ENCODE measurements at regions not wholly inside any gene's neighbourhood (a gene's known extent, or its start where the extent isn't known, plus 50 kb on each side); places are given as distances from the start of the nearest gene placed in this dataset.

GRCh38 chr4:123455360-123455759, 58.8 kb downstream of the SPRY1 start:
- no peak for DNase-seq (ENCODE audit: low spot score)

DNA sequence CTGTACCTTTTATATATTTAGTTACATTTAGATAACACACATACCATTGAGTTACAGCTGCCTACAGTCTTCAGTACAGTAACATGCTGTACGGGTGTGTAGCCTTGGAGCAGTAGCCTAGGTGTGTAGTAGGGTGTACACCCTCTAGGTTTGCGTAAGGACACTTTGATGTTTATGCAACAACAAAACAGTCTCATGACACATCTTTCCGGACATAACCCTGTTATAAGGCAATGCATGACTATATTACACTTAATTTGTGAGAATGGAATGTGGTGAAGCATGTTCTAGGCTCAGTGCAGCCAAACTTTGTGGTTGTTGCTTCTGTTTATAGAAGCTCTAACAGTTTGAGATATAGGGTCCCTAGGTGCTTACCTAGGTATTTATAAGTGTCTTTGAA, 65.4 kb downstream of the SPRY1 start:
- DNase-seq (ENCODE audit: low spot score), result no peak

- no peak for DNase-seq (ENCODE audit: low spot score)
These were observed 67.3 kb downstream of the SPRY1 start for GRCh38 chr4:123463869-123464268.

DNA sequence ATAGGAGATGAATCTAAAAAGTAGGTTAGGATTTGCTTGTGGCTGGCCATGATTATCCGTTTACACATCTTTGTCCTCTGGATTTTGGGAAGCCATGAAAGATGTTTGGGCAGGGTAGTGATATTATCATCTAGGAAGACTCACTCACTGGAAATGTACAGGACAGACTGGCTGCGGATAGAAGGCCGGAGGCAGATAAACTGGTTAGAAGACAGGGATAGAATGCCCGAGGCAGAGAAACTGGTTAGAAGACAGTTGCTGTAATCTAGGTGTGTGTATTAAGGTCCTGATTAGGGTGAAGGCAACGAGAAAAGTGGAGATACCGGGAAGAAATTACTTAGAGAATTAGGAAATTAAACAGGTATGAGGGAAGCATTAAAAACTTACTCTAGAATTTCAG, 68.8 kb downstream of the SPRY1 start:
- no peak for DNase-seq (ENCODE audit: low spot score)

- no peak for DNase-seq (ENCODE audit: low spot score)
These were observed 69.6 kb downstream of the SPRY1 start for GRCh38 chr4:123466080-123466785.

GRCh38 chr4:123468479-123469031, 72.0 kb downstream of the SPRY1 start:
- DNase-seq (ENCODE audit: low spot score), result no peak

- DNase-seq (ENCODE audit: low spot score), result no peak
These were observed 72.7 kb downstream of the SPRY1 start for GRCh38 chr4:123469245-123469644.

- DNase-seq (ENCODE audit: low spot score), result no peak
These were observed 73.1 kb downstream of the SPRY1 start for GRCh38 chr4:123469696-123470095.

- no peak for DNase-seq (ENCODE audit: low spot score)
These were observed 74.0 kb downstream of the SPRY1 start for GRCh38 chr4:123470640-123471039.

- no peak for DNase-seq (ENCODE audit: low spot score)
These were observed 75.2 kb downstream of the SPRY1 start for GRCh38 chr4:123471655-123472369.

DNA sequence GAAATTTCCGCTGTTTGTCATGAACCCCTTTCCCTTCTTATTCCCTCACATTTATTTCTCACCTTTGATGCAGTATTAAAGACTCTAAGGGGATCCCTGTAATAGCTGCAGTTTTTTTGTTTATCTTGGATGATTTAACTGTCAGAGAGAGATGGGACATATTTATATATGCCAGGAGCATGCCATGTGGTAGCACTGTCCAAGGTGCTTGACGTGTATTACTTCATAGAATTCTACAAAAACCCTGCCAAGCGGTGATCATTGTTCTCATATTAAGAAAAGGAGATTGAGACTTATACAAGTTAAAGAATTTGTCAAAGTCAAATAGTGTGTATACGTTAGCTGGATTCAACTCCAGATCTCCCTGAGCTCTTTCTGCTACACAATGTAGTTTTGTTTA, 78.2 kb downstream of the SPRY1 start:
- no peak for DNase-seq (ENCODE audit: low spot score)

DNA sequence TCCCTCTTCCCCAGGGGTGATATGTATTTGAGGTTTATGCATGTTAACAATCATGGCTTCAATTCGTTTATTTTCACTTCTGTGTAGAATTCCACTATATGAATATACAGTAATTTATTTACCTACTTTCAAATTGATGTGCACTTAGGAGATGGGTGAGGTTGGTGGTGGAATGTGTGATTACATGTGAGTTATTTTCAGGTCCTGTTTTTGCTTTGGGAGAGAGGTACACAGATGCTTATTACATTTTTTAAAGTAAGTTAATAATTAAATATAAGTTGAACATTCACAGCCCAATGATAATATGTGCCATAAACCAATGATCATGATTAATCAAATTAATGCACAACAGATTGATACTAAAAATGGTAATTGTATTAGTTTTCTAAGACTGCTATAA, 79.5 kb downstream of the SPRY1 start:
- no peak for DNase-seq (ENCODE audit: low spot score)

GRCh38 chr4:123477711-123478209, 81.2 kb downstream of the SPRY1 start:
- no peak for DNase-seq (ENCODE audit: low spot score)

GRCh38 chr4:123478859-123479345, 82.3 kb downstream of the SPRY1 start:
- DNase-seq (ENCODE audit: low spot score), result no peak

GRCh38 chr4:123479944-123480343, 83.3 kb downstream of the SPRY1 start:
- DNase-seq (ENCODE audit: low spot score), result no peak

DNA sequence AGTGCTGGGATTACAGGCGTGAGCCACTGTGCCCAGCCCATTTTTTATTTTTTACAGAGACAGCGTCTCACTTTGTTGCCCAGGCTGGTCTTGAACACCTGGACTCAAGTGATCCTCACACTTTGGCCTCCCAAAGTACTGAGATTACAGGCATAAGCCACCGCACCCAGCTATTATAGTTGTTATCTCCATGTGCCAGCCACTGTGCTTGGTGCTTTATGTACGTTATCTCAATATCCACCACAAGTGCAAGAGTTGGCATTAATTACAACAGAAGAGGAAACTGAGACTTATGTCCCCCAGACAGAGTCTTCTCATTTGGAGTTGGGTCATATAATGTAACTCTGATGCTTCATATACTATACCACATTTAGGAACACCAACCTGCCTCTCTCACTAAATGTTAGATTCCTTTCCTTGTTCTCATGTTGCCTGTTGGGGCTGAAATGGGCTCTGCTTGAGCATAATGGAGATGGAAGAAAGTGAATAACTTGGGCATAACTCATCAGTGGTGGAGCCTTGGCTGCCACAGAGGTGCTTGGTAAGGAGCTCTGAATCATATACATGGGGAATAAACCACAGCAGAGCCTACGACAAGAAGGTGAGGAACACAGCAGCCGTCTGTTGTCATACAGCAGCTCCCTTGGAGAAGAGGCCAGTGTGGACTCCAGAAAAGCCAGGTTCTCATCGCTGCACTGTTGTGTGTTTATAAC, 84.3 kb downstream of the SPRY1 start:
- no peak for DNase-seq (ENCODE audit: low spot score)

DNA sequence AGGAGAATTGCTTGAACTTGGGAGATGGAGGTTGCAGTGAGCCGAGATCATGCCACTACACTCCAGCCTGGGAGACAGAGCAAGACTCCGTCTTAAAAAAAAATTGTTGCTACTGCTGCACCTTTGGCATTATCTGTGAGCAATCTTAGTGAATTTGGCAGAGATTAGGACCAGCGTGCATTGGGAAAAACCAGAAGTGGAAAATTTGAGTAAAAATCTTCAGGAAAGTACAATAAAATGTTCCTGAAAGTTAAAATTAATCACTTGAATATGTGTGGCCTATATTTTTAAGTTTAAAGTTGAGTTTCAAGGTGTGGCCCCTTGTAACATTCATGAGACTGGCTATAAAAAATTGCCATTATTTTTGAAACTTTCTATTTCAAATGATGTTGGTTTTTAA, 85.1 kb downstream of the SPRY1 start:
- no peak for DNase-seq (ENCODE audit: low spot score)

DNA sequence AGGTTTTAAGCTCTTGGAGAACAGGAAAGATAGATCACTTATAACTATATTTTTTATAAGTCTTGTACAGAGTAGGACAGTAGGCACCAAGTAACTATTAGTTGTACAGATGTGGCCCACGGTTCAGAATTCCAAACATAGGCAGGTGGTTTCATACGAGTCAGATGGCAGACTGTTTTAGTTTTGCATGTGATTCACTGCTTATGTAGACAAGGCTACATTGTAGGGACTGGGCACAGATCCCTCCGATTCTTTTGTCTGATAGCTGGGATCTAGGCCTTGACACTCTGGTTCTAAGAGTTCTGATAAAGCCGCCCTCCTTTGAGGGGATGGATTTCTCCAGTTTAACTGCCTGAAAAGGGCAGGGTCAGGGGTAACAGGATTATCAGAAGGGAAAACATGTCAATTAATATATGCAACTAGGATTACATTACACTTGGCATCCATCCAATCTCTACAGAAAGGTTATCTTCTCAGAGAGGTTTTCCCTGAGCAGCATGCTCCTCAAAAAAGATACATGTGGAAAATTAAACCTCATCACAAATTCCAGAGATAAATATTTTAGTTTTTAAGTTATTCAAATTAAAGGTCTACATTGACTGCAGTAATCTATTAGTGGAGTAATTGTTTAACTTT, 87.8 kb downstream of the SPRY1 start:
- DNase-seq (ENCODE audit: low spot score), result no peak

GRCh38 chr4:123485601-123486000, 89.0 kb downstream of the SPRY1 start:
- no peak for DNase-seq (ENCODE audit: low spot score)

- no peak for DNase-seq (ENCODE audit: low spot score)
These were observed 92.3 kb downstream of the SPRY1 start for GRCh38 chr4:123488916-123489315.

DNA sequence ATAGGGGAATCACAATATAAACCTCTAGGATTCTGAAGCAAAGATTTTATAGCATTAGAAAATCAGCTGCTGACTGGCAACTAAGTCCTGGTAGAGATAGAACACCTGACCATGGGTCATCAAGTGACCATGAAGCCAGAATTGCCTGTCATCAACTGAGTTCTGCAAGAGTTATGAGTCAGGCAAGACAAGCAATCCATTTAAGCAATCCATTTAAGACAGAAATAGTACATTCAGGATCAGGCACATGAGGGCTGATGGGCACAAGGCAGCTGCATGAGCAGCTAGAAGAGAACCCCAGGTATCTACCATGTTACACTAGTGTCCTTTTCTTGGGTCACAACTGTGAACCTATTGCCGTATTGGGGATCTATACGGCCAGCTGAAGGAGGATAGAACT, 98.9 kb downstream of the SPRY1 start:
- no peak for DNase-seq (ENCODE audit: low spot score)

DNA sequence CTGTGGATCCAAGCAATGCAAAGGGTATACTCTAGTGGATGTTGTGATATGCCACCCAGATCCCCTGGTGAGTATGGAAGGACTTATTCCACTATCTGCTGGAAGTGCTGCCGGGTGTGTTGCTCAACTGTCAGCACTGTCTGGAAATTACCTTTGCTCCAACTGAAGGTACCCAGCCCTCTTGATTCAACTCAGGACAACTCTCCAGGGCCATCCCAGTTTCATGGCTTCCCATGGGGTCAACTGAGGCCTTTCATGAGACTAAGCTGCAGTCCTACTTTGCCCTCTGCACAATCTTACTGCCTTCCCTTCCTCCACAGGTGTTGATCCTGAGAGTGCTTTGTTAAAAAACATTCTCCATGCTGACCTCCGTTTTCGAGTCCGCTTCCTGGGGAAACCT, 99.8 kb downstream of the SPRY1 start:
- DNase-seq (ENCODE audit: low spot score), result no peak
